Loucy (cell line): ENCODE measurements at regions not wholly inside any gene's neighbourhood (a gene's known extent, or its start where the extent isn't known, plus 50 kb on each side); places are given as distances from the start of the nearest gene placed in this dataset.

Experiments
- EZH2phosphoT487 ChIP-seq: fragments of 200-600 bp; IDR thresholded peaks from 2 replicates; pipeline ENCODE4 v1.6.1; 2018; ENCODE audit warnings: antibody characterized with exemption, mild to moderate bottlenecking, moderate library complexity, borderline replicate concordance
- TF ChIP-seq, protein P1 (sequence below): fragments of 200-600 bp; sonication (generic); conservative IDR thresholded peaks from 2 replicates; pipeline ENCODE4 v1.5.1; 2014; ENCODE audit warnings: mild to moderate bottlenecking, antibody characterized with exemption, low read length

DNA sequence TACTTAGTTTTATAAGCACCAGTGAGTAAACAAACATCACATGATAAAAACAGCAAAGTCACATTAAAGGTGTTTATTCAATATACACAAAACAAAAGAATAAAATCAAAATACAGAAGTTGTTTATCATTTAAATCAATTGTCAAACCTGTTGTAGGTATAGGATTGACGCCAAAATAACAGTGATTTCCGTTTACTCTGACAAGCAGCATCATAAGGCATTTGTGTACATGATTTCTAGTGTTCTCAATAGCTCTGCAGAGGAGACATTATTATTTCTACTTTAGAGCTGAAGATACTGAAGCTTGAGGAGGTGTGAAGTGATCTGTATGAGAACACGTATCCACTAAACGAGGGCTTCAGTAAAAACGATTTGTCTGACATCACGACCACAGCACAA is 171.9 kb downstream of the CCDC59 start:
- TF ChIP-seq, protein P1, sequence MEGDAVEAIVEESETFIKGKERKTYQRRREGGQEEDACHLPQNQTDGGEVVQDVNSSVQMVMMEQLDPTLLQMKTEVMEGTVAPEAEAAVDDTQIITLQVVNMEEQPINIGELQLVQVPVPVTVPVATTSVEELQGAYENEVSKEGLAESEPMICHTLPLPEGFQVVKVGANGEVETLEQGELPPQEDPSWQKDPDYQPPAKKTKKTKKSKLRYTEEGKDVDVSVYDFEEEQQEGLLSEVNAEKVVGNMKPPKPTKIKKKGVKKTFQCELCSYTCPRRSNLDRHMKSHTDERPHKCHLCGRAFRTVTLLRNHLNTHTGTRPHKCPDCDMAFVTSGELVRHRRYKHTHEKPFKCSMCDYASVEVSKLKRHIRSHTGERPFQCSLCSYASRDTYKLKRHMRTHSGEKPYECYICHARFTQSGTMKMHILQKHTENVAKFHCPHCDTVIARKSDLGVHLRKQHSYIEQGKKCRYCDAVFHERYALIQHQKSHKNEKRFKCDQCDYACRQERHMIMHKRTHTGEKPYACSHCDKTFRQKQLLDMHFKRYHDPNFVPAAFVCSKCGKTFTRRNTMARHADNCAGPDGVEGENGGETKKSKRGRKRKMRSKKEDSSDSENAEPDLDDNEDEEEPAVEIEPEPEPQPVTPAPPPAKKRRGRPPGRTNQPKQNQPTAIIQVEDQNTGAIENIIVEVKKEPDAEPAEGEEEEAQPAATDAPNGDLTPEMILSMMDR, result no peak
- no peak for TF ChIP-seq EZH2phosphoT487
